Naive thymus-derived CD4-positive, alpha-beta T cell (primary cell): ENCODE measurements at regions not wholly inside any gene's neighbourhood (a gene's known extent, or its start where the extent isn't known, plus 50 kb on each side); places are given as distances from the start of the nearest gene placed in this dataset.
A peak's percentile ranks its signal among the peaks of the same experiment; 100 is the strongest.
"Not testable (repeated sequence)": the region's sequence is repeated elsewhere in the genome, so short reads cannot be mapped to it uniquely, and the experiment has no call there.

Experiments used
- ATAC-seq: fragments of 150-1000 bp; cut with Tn5 transposase; 2 replicates; pipeline ENCODE4 v1.10.0; 2021; ENCODE audit warnings: mild to moderate bottlenecking, moderate library complexity
- CTCF ChIA-PET: fragments of 350-600 bp; sonication (Branson Sonifier 250); formaldehyde crosslinking; loops from one replicate; lab custom pipeline; 2021; ENCODE audit warnings: antibody characterized with exemption; lab: Charles Lee
- POLR2A ChIA-PET: fragments of 350-600 bp; sonication (Branson Sonifier 250); formaldehyde crosslinking; loops from one replicate; lab custom pipeline; 2021; ENCODE audit warnings: antibody characterized with exemption, inconsistent platforms; lab: Charles Lee
- DNase-seq, 9 donors: peaks; one replicate each; pipeline versions ENCODE4 v3.0.0 to v3.0.0-alpha.2; 2020 to 2022; ENCODE audit warnings: mixed read lengths in 1 of 9
- H3K27ac ChIP-seq: one replicate; pipeline ENCODE4 v1.7.0; 2013; ENCODE audit warnings: mild to moderate bottlenecking, low read depth, low read length, moderate library complexity
- H3K27me3 ChIP-seq, 2 donors: one replicate each; pipeline ENCODE4 v1.7.0; 2013; ENCODE audit warnings: low read length in 2 of 2, mild to moderate bottlenecking in 2 of 2, moderate library complexity in 2 of 2; ENCODE audit not compliant: control insufficient read depth in 2 of 2, insufficient read depth in 2 of 2
- H3K36me3 ChIP-seq, 3 experiments: 1 replicate in 2 of 3; 2 replicates in 1 of 3; pipeline ENCODE4 v1.7.0; 2013; ENCODE audit warnings: low read length in 3 of 3, mild to moderate bottlenecking in 3 of 3, moderate library complexity in 1 of 3; ENCODE audit not compliant: insufficient read depth in 3 of 3, control insufficient read depth in 2 of 3
- H3K4me1 ChIP-seq, 2 donors: one replicate each; pipeline ENCODE4 v1.7.0; 2013; ENCODE audit warnings: low read length in 2 of 2, mild to moderate bottlenecking in 2 of 2, moderate library complexity in 1 of 2; ENCODE audit not compliant: control insufficient read depth in 2 of 2, insufficient read depth in 2 of 2
- H3K4me3 ChIP-seq: 2 replicates; pipeline ENCODE4 v1.7.0; 2013; ENCODE audit warnings: mild to moderate bottlenecking, low read length
- H3K9me3 ChIP-seq, 3 experiments: 1 replicate in 2 of 3; 2 replicates in 1 of 3; pipeline ENCODE4 v1.7.0; 2013; ENCODE audit warnings: low read length in 3 of 3; ENCODE audit not compliant: control insufficient read depth in 2 of 3
- H3K27ac Mint-ChIP-seq, 9 donors: one replicate each; pipeline ENCODE4 v1.8.0; 2020 to 2022; ENCODE audit warnings: mixed read lengths in 9 of 9, mild to moderate bottlenecking in 8 of 9, moderate library complexity in 5 of 9, inconsistent platforms in 2 of 9
- H3K27me3 Mint-ChIP-seq, 5 donors: one replicate each; pipeline ENCODE4 v1.8.0; 2021 to 2022; ENCODE audit warnings: mixed read lengths in 5 of 5, mild to moderate bottlenecking in 1 of 5
- H3K36me3 Mint-ChIP-seq, 5 donors: one replicate each; pipeline ENCODE4 v1.8.0; 2020 to 2022; ENCODE audit warnings: mixed read lengths in 5 of 5, mild to moderate bottlenecking in 3 of 5, inconsistent platforms in 1 of 5
- H3K4me1 Mint-ChIP-seq, 7 donors: one replicate each; pipeline ENCODE4 v1.8.0; 2020 to 2022; ENCODE audit warnings: mixed read lengths in 7 of 7, mild to moderate bottlenecking in 3 of 7, inconsistent platforms in 1 of 7
- H3K4me3 Mint-ChIP-seq, 10 donors: one replicate each; pipeline ENCODE4 v1.8.0; 2020 to 2022; ENCODE audit warnings: mild to moderate bottlenecking in 10 of 10, mixed read lengths in 10 of 10, moderate library complexity in 6 of 10, inconsistent platforms in 2 of 10
- H3K9me3 Mint-ChIP-seq, 11 donors: one replicate each; pipeline ENCODE4 v1.8.0; 2020 to 2022; ENCODE audit warnings: mixed read lengths in 11 of 11, mild to moderate bottlenecking in 4 of 11, inconsistent platforms in 1 of 11, moderate library complexity in 1 of 11
- intact Hi-C, 2 donors: fragments of 100-400 bp; cut with micrococcal nuclease; formaldehyde crosslinking; loops; one replicate each; pipeline ENCODE4 v1.15.1; 2023

- H3K27me3 Mint-ChIP-seq = peaks cover 0 to 42% (median 11%) of the 10 kb centered on the region in 5 donors
- CTCF ChIA-PET = no interaction called here
- Histone ChIP-seq H3K36me3 (no peaks in the 10 kb centered on the region), H3K27me3 (no peaks in the 10 kb centered on the region), H3K4me1 (no peaks in the 10 kb centered on the region), H3K27ac (no peak overlapping the region), H3K4me3 (no peak overlapping the region), H3K9me3 (no peaks in the 10 kb centered on the region)
- H3K4me1 Mint-ChIP-seq = peaks cover 0 to 2% (median 0%) of the 10 kb centered on the region in 7 donors
- H3K36me3 Mint-ChIP-seq = no peaks in the 10 kb centered on the region
- POLR2A ChIA-PET = no interaction called here
- no peak for ATAC-seq
- no peak overlapping the region for H3K4me3 Mint-ChIP-seq
- no peak overlapping the region for H3K27ac Mint-ChIP-seq
- intact Hi-C loops = no loop called here
- H3K9me3 Mint-ChIP-seq = peaks cover 0 to 6% (median 0%) of the 10 kb centered on the region in 11 donors
- DNase-seq = no peak
Observed at GRCh38 chr6:4359108-4359730, 223.8 kb upstream of the ECI2 start.

GRCh38 chr6:4358414-4359107 lies 223.2 kb upstream of the ECI2 start:
- no peaks in the 10 kb centered on the region for H3K27me3 ChIP-seq
- Mint-ChIP-seq H3K36me3 (no peaks in the 10 kb centered on the region), H3K9me3 (peaks cover 0 to 6% (median 0%) of the 10 kb centered on the region in 11 donors), H3K4me1 (peaks cover 0 to 2% (median 0%) of the 10 kb centered on the region in 7 donors), H3K27ac (no peak overlapping the region), H3K4me3 (no peak overlapping the region), H3K27me3 (peaks cover 0 to 42% (median 11%) of the 10 kb centered on the region in 5 donors)
- ChIA-PET CTCF (no interaction called here), POLR2A (no interaction called here)
- no peak overlapping the region for H3K27ac ChIP-seq
- intact Hi-C loops = no loop called here
- H3K4me1 ChIP-seq = no peaks in the 10 kb centered on the region
- ATAC-seq (no peak), DNase-seq (no peak)
- H3K36me3 ChIP-seq = no peaks in the 10 kb centered on the region
- no peaks in the 10 kb centered on the region for H3K9me3 ChIP-seq
- H3K4me3 ChIP-seq = no peak overlapping the region

GRCh38 chr6:4357660-4358152 lies 222.3 kb upstream of the ECI2 start:
- H3K27ac ChIP-seq, CTCF ChIA-PET, ATAC-seq, H3K4me1 ChIP-seq, DNase-seq, H3K4me3 Mint-ChIP-seq, intact Hi-C loops, H3K4me3 ChIP-seq, H3K36me3 Mint-ChIP-seq, H3K9me3 Mint-ChIP-seq, H3K36me3 ChIP-seq, H3K9me3 ChIP-seq, H3K4me1 Mint-ChIP-seq, H3K27ac Mint-ChIP-seq, H3K27me3 ChIP-seq, POLR2A ChIA-PET: not testable (repeated sequence)
- peaks cover 0 to 40% (median 11%) of the 10 kb centered on the region in 5 donors for H3K27me3 Mint-ChIP-seq

GRCh38 chr6:4356899-4357659 lies 221.7 kb upstream of the ECI2 start:
- Histone ChIP-seq H3K4me1 (no peaks in the 10 kb centered on the region), H3K9me3 (no peaks in the 10 kb centered on the region), H3K4me3 (no peak overlapping the region), H3K27ac (no peak overlapping the region), H3K27me3 (no peaks in the 10 kb centered on the region), H3K36me3 (no peaks in the 10 kb centered on the region)
- ATAC-seq (no peak), DNase-seq (no peak)
- ChIA-PET CTCF (no interaction called here), POLR2A (no interaction called here)
- Mint-ChIP-seq H3K4me3 (no peak overlapping the region), H3K9me3 (peaks cover 0 to 6% (median 0%) of the 10 kb centered on the region in 11 donors), H3K27ac (no peak overlapping the region), H3K36me3 (no peaks in the 10 kb centered on the region), H3K27me3 (peaks cover 0 to 41% (median 12%) of the 10 kb centered on the region in 5 donors), H3K4me1 (peaks cover 0 to 3% (median 0%) of the 10 kb centered on the region in 7 donors)
- intact Hi-C loops = no loop called here

- POLR2A ChIA-PET = no interaction called here
- H3K27ac ChIP-seq = no peak overlapping the region
- H3K9me3 ChIP-seq = no peaks in the 10 kb centered on the region
- H3K36me3 ChIP-seq = no peaks in the 10 kb centered on the region
- peaks cover 0 to 4% (median 0%) of the 10 kb centered on the region in 11 donors for H3K9me3 Mint-ChIP-seq
- no peaks in the 10 kb centered on the region for H3K27me3 ChIP-seq
- H3K4me3 ChIP-seq = no peak overlapping the region
- DNase-seq = no peak
- peak overlapping the region in 1 of 9 donors; percentile 6 for H3K27ac Mint-ChIP-seq
- peaks cover 0 to 39% (median 13%) of the 10 kb centered on the region in 5 donors for H3K27me3 Mint-ChIP-seq
- ATAC-seq = no peak
- no peaks in the 10 kb centered on the region for H3K36me3 Mint-ChIP-seq
- CTCF ChIA-PET = no interaction called here
- intact Hi-C loops = no loop called here
- no peaks in the 10 kb centered on the region for H3K4me1 ChIP-seq
- peaks cover 0 to 4% (median 0%) of the 10 kb centered on the region in 7 donors for H3K4me1 Mint-ChIP-seq
- no peak overlapping the region for H3K4me3 Mint-ChIP-seq
Observed at GRCh38 chr6:4355241-4355640, 219.9 kb upstream of the ECI2 start.

GRCh38 chr6:4354181-4354580 lies 218.8 kb upstream of the ECI2 start:
- ATAC-seq = no peak

More at GRCh38 chr6:4354181-4354580, 218.8 kb upstream of the ECI2 start:
- Histone ChIP-seq H3K9me3 (no peaks in the 10 kb centered on the region), H3K4me1 (no peaks in the 10 kb centered on the region), H3K36me3 (no peaks in the 10 kb centered on the region), H3K27ac (no peak overlapping the region), H3K27me3 (no peaks in the 10 kb centered on the region), H3K4me3 (no peak overlapping the region)
- no peak overlapping the region for H3K4me3 Mint-ChIP-seq
- peaks cover 0 to 4% (median 0%) of the 10 kb centered on the region in 11 donors for H3K9me3 Mint-ChIP-seq
- no peak overlapping the region for H3K27ac Mint-ChIP-seq
- ChIA-PET POLR2A (no interaction called here), CTCF (no interaction called here)
- peaks cover 0 to 4% (median 0%) of the 10 kb centered on the region in 7 donors for H3K4me1 Mint-ChIP-seq
- no peak for DNase-seq
- H3K36me3 Mint-ChIP-seq = no peaks in the 10 kb centered on the region
- peaks cover 0 to 29% (median 13%) of the 10 kb centered on the region in 5 donors for H3K27me3 Mint-ChIP-seq
- intact Hi-C loops = no loop called here
